K562 (cell line): ENCODE measurements at regions not wholly inside any gene's neighbourhood (a gene's known extent, or its start where the extent isn't known, plus 50 kb on each side); places are given as distances from the start of the nearest gene placed in this dataset.

ENCODE experiments used
- ATAC-seq: fragments of 200-7000 bp; cut with Tn5 transposase; 3 replicates; pipeline ENCODE4 v1.9.1; 2020; ENCODE audit warnings: moderate library complexity
- BruUV-seq: library from RNA; stranded (reverse); fragments of 400-500 nt; replicated peaks from 2 replicates; lab custom pipeline; 2021; lab: Mats Ljungman, UMichigan
- CTCF ChIA-PET: fragments of 300-600 bp; formaldehyde crosslinking; extraction: SDS; loops from one replicate; lab custom pipeline; 2021; ENCODE audit warnings: low intra/inter-chr PET ratio; lab: Yijun Ruan, JAX
- POLR2A ChIA-PET: fragments of 300-600, 350-650 bp; sonication (Branson Sonifier 250); formaldehyde crosslinking; extraction: SDS; loops from one replicate; lab custom pipeline; 2021; ENCODE audit warnings: antibody characterized with exemption, inconsistent platforms; lab: Yijun Ruan, JAX
- DNase-seq, 4 experiments: peaks; one replicate each; pipeline versions ENCODE4 v3.0.0 to v3.0.0-alpha.2; 2011 to 2018; ENCODE audit warnings: low spot score in 3 of 4, mixed read lengths in 3 of 4; ENCODE audit errors: extremely low read depth in 1 of 4
- FAIRE-seq: peaks from 2 replicates; lab custom pipeline; 2011; peaks lifted over from hg19 to GRCh38; lab: Jason Lieb, UNC
- H2AFZ ChIP-seq: 2 replicates; pipeline ENCODE4 v1.6.0; 2011; ENCODE audit warnings: low read depth, low read length, control low read depth, inconsistent platforms
- H3K27ac ChIP-seq: fragments of 200-600 bp; 3 replicates; pipeline ENCODE4 v1.8.0; 2011; ENCODE audit warnings: low read depth, mild to moderate bottlenecking, control low read depth, inconsistent platforms, low read length, moderate library complexity, mixed read lengths; ENCODE audit errors: extremely low read depth
- H3K27me3 ChIP-seq, 2 experiments: fragments of 300-600 bp in 1 of 2; 2 replicates in 1 of 2; 3 replicates in 1 of 2; pipeline versions ENCODE4 v1.6.0 to v1.8.0; 2011; ENCODE audit warnings: inconsistent platforms in 2 of 2, low read length in 2 of 2, mild to moderate bottlenecking in 1 of 2, mixed read lengths in 1 of 2, moderate library complexity in 1 of 2; ENCODE audit not compliant: control insufficient read depth in 2 of 2, insufficient read depth in 2 of 2
- H3K36me3 ChIP-seq: fragments of 300-600 bp; 3 replicates; pipeline ENCODE4 v1.8.0; 2011; ENCODE audit warnings: mild to moderate bottlenecking, low read length, inconsistent platforms; ENCODE audit not compliant: control insufficient read depth, insufficient read depth
- H3K4me1 ChIP-seq, 2 experiments: fragments of 200-600 bp in 1 of 2; replicated peaks in 1 of 2; 2 replicates in 1 of 2; 3 replicates in 1 of 2; pipeline versions ENCODE4 v1.5.1 to v1.8.0; 2011; ENCODE audit warnings: inconsistent platforms in 2 of 2, low read length in 2 of 2, mild to moderate bottlenecking in 1 of 2, mixed read lengths in 1 of 2, moderate library complexity in 1 of 2; ENCODE audit not compliant: control insufficient read depth in 2 of 2, insufficient read depth in 2 of 2
- H3K4me2 ChIP-seq: 2 replicates; pipeline ENCODE4 v1.6.1; 2011; ENCODE audit warnings: low read length, control low read depth, inconsistent platforms, mixed read lengths; ENCODE audit not compliant: insufficient read depth
- H3K4me3 ChIP-seq: fragments of 200-600 bp; sonication (generic), shearing (Covaris generic); 2 replicates; pipeline ENCODE4 v1.5.1; 2016; ENCODE audit warnings: control low read depth, inconsistent platforms
- H3K79me2 ChIP-seq: fragments of 200-600 bp; 3 replicates; pipeline ENCODE4 v1.8.0; 2011; ENCODE audit warnings: low read length, inconsistent platforms; ENCODE audit not compliant: control insufficient read depth, insufficient read depth
- H3K9ac ChIP-seq, 2 experiments: 2 replicates each; pipeline versions ENCODE4 v1.6.0 to v1.6.1; 2011; ENCODE audit warnings: low read depth in 2 of 2, low read length in 2 of 2, control low read depth in 1 of 2, inconsistent platforms in 1 of 2, mild to moderate bottlenecking in 1 of 2, mixed read lengths in 1 of 2; ENCODE audit not compliant: insufficient read depth in 1 of 2
- H3K9me1 ChIP-seq: one replicate; pipeline ENCODE4 v1.6.0; 2011; ENCODE audit warnings: inconsistent platforms, mild to moderate bottlenecking, low read length, moderate library complexity; ENCODE audit not compliant: control insufficient read depth, insufficient read depth
- H3K9me3 ChIP-seq: replicated peaks from 2 replicates; pipeline ENCODE4 v1.5.1; 2011; ENCODE audit warnings: low read depth, low read length, inconsistent platforms; ENCODE audit not compliant: control insufficient read depth, insufficient read depth
- H4K20me1 ChIP-seq: replicated peaks from 2 replicates; pipeline ENCODE4 v1.6.1; 2011; ENCODE audit warnings: low read length, inconsistent platforms, mixed read lengths; ENCODE audit not compliant: control insufficient read depth, insufficient read depth
- IFI16 ChIP-seq: fragments of 250-450 bp; sonication (Bioruptor Pico); IDR thresholded peaks from 2 replicates; pipeline ENCODE4 v2.1.2; 2022; ENCODE audit warnings: mild to moderate bottlenecking, inconsistent platforms
- NFIC ChIP-seq: fragments of 450-650 bp; IDR thresholded peaks from 2 replicates; pipeline ENCODE4 v1.6.1; 2017; ENCODE audit warnings: mild to moderate bottlenecking, inconsistent platforms
- TCF3 ChIP-seq: sonication (generic); formaldehyde crosslinking; IDR thresholded peaks from 2 replicates; pipeline ENCODE4 v1.4.0; 2020; ENCODE audit warnings: mild to moderate bottlenecking, missing genetic modification reagents
- ZNF57 ChIP-seq: fragments of 450-650 bp; formaldehyde crosslinking; IDR thresholded peaks from 2 replicates; pipeline ENCODE4 v1.4.0; 2020; ENCODE audit warnings: mild to moderate bottlenecking, moderate library complexity
- WGBS: fragments of 100-300 bp; shearing (Covaris generic); methylation state at CpG from one replicate; pipeline ENCODE4 v1.1.6; 2016; ENCODE audit warnings: low coverage, mixed read lengths; ENCODE audit not compliant: insufficient coverage; ENCODE audit errors: missing lambda C conversion rate; 5-methylcytosine and 5-hydroxymethylcytosine counted together
- in situ Hi-C: fragments of 300-500 bp; cut with MboI; formaldehyde crosslinking; loops from 4 replicates; pipeline ENCODE4 v1.15.0; 2018; ENCODE audit warnings: inconsistent platforms, mixed read lengths
- intact Hi-C: fragments of 100-400 bp; cut with micrococcal nuclease; formaldehyde crosslinking; loops from 2 replicates; pipeline ENCODE4 v1.14.2; 2022
- TF ChIP-seq, protein P1 (sequence below): fragments of 250-450 bp; sonication (Bioruptor Pico); IDR thresholded peaks from 2 replicates; pipeline ENCODE4 v1.5.1; 2021; ENCODE audit warnings: mild to moderate bottlenecking

DNA sequence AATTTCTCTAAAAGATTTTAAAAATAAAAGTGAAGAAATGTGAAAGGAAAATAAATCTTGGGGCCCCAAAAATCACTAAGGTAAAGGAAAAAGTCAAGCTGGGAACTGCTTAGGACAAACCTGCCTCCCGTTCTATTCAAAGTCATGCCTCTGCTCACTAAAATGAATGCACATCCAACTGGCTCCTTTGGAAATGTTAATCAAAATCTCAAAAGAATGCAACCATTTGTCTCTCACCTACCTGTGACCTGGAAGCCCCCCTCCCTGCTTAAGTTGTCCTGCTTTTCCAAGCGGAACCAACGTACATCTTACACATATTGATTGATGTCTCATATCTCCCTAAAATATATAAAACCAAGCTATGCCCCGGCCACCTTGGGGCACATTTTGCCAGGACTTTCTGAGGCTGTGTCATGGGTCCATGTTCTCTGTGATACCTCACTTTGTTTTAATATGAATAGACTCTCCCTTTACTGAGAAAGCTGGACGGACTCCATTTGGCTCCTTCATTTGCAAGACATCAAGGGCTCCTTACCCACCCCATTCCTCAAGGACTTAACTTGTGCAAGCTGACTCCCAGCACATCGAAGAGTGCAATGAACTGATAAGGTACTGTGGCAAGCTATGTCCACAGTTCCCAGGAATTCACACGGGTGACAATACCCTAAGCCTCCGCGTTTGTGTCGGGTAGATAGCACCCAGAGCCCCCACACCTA, 164.3 kb downstream of the SMC2 start:
- Histone ChIP-seq H2AFZ (no peak overlapping the region), H3K9me3 (peaks cover under 1% of the 10 kb centered on the region), H3K36me3 (no peaks in the 10 kb centered on the region), H3K4me2 (no peak overlapping the region), H4K20me1 (no peaks in the 10 kb centered on the region), H3K79me2 (no peaks in the 10 kb centered on the region), H3K4me1 (no peaks in the 10 kb centered on the region), H3K27ac (no peak overlapping the region), H3K9ac (no peak overlapping the region), H3K27me3 (no peaks in the 10 kb centered on the region), H3K9me1 (no peaks in the 10 kb centered on the region), H3K4me3 (no peak overlapping the region)
- intact Hi-C loops (no loop called here), in situ Hi-C loops (no loop called here)
- POLR2A ChIA-PET: interaction anchor here (0.5 kb wide), 1 partner anchor 50 kb away, joined by 3 read pairs; no protein-coding TSS in a partner anchor
- peak; percentile 63 for TF ChIP-seq TCF3 (CRISPR knock-in tag)
- TF ChIP-seq, protein P1, sequence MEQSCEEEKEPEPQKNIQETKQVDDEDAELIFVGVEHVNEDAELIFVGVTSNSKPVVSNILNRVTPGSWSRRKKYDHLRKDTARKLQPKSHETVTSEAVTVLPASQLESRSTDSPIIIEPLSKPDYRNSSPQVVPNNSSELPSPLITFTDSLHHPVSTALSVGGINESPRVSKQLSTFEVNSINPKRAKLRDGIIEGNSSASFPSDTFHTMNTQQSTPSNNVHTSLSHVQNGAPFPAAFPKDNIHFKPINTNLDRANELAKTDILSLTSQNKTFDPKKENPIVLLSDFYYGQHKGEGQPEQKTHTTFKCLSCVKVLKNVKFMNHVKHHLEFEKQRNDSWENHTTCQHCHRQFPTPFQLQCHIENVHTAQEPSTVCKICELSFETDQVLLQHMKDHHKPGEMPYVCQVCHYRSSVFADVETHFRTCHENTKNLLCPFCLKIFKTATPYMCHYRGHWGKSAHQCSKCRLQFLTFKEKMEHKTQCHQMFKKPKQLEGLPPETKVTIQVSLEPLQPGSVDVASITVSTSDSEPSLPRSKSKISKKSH: no peak
- no TSS peak for BruUV-seq
- CTCF ChIA-PET: no interaction called here
- FAIRE-seq (no peak), DNase-seq (peak in 1 of 4 experiments; percentile 6), ATAC-seq (no peak)
- WGBS: 0% methylated on average over 10 of the region's 10 CpGs

DNA sequence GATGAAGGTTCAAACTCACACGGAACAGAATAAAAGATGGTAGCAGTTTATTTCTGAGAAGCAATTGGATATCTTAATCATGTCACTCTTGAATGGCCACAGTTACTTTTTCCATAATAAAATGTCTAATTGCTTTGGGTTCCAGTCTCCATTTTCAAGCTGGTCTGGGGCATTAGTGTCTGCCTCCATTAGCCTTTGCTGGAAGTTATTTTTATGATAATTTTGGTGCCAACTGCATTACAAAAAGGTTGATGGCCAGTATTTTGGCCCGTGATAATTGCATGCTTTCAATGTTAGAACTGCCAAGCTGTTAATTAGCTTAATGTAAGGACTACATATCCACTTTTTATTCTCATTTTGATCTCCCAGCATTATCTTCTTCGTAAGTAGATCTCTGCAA, 165.9 kb downstream of the SMC2 start:
- TF ChIP-seq ZNF57 (no peak), IFI16 (CRISPR knock-in tag) (no peak), NFIC (no peak)
- ATAC-seq (no peak), DNase-seq (no peak), FAIRE-seq (no peak)
- H3K27ac ChIP-seq: no peak overlapping the region
- H3K79me2 ChIP-seq: no peaks in the 10 kb centered on the region
- no peak overlapping the region for H3K4me3 ChIP-seq
- BruUV-seq: no TSS peak
- no peak overlapping the region for H3K4me2 ChIP-seq
- 2% methylated on average over 3 of the region's 3 CpGs for WGBS
- peaks cover 1% of the 10 kb centered on the region; the same call in 1 of the 2 replicates for H3K9me3 ChIP-seq
- no peak overlapping the region for H2AFZ ChIP-seq
- no peaks in the 10 kb centered on the region for H3K4me1 ChIP-seq
- in situ Hi-C loops: no loop called here
- no peak overlapping the region for H3K9ac ChIP-seq
- no peaks in the 10 kb centered on the region for H4K20me1 ChIP-seq
- no peaks in the 10 kb centered on the region for H3K27me3 ChIP-seq
- ChIA-PET CTCF (no interaction called here), POLR2A (no interaction called here)
- no peaks in the 10 kb centered on the region for H3K36me3 ChIP-seq
- intact Hi-C loops: no loop called here
- no peaks in the 10 kb centered on the region for H3K9me1 ChIP-seq
